Dermis blood vessel endothelial cell (primary cell): ENCODE measurements at regions not wholly inside any gene's neighbourhood (a gene's known extent, or its start where the extent isn't known, plus 50 kb on each side); places are given as distances from the start of the nearest gene placed in this dataset.
"Not testable (repeated sequence)": the region's sequence is repeated elsewhere in the genome, so short reads cannot be mapped to it uniquely, and the experiment has no call there.

Source experiments
- DNase-seq: peaks from one replicate; pipeline ENCODE4 v3.0.0; 2010

DNA sequence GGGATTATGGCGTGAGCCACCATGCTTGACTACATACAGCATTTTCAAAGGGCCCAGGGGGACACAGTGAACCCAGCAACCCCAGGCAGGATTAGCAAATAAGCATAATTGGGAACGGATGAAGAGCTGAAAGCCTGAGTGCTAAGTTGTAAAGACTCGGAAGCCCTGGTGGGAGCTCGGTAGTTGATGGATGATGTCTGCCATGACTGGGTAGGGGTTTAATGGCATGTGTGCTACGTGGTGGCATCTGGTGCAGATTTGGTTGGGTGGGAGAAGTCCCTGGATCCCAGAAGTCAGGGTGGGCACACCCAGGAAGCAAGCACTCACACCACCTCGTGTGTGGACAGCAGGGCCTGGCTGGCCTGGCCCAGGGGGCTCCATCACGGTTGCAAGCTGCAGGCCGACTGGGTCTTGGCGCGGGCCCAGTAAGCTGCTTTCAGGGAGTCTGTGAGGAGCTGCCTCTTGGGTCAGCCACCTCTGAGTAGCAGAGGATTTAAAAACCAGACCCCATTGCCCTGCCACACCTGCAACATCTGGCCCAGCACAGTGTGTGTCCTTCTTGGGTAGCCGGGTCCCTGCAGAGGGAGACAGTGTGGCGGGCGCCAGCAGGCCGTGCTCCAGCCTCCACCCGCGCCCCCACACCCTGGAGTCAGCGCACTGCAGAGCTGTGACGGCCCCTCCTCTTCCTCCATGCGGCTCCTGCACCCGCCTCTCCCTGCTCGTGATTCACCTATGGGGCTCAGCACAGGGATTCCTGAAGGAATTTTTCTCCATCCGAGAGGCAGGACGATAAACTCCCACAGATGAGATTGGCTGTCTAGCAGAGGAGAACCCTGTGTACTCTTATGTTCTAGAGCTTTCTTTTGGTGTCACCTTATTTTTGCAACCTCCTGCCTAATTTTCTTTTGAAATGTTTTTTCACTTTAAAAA is 159.2 kb downstream of the LAT start:
- not testable (repeated sequence) for DNase-seq

DNA sequence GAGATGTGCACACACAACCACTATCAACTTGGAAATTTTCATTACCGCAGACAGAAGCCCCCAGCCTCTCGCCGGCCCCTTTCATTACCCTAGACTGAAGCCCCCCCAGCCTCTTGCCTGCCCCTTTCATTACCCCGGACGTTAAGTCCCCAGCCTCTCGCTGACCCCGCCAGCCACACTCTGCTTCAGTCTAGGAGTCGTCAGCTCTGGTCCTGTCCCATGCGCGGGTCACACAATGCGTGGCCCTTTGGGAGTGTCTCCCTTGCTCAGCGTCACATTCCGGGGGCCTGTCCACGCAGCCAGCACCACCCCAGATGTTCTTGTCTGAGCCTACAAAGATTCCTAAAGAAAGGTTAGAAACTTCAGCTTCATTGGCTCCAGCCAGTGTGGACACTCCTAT is 157.7 kb downstream of the LAT start:
- not testable (repeated sequence) for DNase-seq

DNA sequence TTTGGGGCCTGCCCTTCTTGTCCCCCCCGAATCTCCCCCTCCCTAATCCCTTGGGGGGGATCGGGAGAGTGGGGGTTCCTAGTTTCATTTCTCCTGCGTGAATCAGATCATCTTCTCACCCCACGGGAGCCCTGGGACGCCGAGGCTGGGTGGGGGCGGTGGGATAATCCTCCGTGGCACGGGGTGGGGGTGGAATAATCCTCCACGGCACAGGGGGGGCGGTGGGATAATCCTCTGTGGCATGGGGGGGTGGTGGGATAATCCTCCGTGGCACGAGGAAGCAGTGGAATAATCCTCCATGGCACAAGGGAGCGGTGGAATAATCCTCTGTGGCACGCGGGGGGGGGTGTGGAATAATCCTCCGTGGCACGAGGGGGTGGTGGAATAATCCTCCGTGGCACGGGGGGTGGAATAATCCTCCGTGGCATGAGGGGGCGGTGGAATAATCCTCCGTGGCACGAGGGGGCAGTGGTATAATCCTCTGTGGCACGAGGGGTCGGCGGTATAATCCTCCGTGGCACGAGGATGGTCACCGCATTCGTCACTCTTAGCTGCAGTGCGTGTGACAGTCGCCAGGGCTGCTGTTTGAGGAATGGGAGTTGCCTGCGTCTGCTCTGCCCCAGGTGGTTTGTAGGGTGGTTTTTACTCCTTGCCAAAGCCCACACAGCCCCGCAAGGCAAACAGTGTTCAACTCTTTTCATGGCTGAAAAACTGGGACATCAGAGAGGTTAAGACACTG is 156.9 kb downstream of the LAT start:
- no peak for DNase-seq

DNA sequence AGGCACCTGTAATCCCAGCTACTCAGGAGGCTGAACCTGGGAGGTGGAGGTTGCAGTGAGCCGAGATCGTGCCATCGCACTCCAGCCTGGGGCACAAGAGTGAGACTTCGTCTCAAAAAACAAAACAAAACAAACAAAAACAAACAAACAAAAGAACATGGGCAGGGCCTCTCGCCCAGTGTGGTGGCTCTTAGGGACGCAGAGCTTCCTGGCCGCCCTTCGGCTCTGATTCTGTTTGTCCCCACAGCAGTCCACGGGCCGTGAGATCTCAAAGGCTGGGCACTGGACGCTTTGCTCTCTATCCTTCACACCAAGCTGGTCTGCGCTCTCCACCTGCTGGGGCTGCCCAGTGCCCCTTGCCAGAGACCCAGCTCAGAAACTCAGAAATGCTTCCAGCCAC is 156.3 kb downstream of the LAT start:
- not testable (repeated sequence) for DNase-seq

DNA sequence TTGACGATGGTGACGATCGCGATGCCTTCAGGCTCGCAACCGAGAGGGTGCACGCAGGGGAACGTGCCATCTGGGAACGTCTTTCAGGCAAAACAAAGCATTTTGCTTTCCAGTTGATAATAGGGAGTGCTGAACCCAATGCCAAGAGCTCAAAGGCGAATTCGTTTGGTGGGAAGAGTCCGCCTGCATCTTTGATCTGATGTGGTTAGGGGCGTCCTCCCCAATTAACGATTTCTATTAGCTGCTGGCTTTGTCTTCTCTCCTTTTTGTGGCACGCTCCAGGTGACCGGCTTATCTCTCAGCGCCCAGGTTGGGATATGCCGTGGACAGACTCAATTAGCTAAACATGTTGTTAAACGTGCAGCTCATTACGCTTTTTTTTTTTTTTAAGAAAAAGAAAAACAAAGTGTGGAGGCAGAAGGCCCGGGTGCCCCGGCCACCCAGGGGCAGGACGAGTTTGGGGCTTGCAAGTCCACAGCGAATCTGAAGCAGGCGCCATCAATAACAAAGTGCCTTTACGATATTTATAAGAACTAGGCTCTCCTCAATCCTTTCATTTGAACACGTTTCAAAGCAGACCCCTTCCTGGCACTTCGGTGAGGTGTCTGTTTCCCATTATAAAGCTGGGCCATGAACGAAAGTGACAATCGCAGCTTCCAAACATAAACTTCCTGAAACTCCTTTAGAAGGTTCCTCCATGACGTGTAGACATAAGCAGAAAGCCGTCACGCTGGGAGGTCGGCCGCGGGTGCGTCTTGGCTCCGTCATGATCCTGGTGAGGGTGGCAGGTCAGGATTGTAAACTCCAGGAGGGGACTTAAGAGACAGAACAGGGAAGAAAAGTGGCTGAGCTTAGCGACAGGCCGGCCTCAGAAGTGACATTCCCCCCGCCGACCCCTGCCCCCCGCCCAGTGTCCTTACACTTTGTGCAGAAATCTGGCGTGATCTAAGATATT is 155.3 kb downstream of the LAT start:
- DNase-seq = not testable (repeated sequence)

DNA sequence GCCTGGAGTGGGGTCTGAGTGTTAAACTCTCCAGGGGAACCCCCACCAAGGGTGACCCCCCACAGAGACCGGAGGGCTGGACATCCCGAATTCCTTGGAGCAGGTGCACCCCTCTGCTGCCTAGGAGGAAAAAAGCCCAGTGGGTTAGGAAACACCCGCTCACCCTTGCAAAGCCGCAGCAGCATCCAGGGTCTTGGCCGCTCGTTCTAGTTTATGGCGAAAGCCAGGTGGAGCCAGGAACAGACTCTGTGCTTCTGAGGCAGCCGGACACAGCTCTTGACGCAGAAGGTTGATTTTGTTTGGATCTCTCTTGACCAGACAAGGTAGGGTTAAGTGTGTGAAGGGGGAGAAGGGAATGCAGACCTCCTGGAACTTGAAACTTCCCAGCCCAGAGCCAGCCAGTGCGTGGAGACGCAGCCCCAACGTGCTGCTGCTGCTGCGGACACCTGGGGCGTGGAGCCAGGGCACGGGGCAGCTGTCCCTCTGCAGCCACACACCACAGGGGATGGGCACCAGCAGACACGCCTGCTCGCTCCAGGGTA is 154.5 kb downstream of the LAT start:
- DNase-seq = no peak

DNA sequence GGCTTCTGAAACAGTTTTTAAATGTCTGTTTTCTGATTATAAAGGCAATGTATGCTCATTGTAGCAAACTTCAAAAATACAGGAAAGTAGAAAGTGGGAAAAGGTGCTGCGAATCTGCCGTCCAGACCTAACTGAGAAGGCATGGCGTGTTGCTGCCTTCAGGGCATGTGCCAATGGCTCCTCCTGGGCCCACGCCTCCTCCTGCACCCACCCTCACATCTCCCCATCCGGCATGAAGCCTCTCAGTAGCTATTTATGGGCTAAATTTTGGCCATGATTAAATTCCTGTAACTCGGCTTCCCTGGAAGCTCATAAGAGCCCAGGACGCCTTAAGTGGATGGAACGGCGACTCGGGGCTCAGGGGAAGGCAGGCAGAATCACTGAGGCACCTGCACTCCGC is 153.8 kb downstream of the LAT start:
- DNase-seq = not testable (repeated sequence)

DNA sequence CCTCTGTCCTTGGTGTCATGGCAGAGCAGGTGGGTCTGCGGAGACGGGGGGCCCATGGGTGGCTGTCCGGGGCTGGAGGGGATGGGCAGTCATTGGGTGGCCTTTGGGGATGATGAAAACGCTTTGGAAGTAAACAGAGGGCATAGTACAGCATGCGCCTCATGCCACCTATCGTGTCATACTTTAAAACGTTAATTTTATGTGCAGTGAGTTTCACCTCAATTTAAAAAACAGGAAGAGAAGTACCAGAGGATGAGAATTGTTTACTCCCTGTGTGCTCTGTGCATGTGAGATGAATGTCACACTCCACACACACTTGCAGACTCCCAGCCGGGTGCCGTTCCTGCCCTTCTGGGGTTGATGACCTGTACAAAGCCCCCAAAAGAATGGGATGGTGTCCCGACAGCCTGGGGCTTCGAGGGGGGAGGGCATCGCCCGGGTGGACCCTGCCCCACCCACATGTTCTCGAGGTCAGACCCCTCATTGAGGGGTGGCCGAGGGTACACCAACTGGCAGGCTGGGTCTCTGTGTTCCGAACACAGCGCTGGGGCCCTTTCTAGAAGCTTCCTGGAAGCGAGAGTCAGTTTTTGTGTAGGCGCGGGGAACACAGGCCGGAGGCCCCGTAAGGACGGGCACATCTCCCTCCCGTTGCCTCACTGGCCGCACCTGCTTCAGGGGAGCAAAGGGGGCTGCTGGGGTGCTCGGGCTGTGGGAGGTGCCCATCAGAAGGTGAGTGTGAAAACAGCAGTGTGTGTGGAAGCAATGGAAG is 153.2 kb downstream of the LAT start:
- DNase-seq = not testable (repeated sequence)

DNA sequence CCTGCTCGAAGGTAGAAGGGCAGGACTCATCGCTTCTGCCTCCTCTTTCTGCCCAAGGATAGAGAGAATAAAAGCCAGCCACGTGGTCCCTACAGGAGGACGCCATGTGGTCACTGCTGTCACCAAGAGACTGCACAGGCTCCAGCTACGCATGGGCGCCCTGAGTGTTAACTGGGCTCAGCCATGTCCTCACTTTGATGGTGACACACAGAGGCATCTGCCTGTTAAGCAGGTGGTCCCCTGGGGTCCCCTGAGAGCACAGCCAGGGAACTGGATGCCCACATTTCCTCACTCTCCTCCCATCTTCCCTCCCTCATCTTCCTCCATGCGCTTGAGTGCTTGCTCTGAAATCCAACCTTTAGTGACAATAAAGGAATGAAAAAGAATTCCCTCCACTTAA is 152.6 kb downstream of the LAT start:
- not testable (repeated sequence) for DNase-seq

DNA sequence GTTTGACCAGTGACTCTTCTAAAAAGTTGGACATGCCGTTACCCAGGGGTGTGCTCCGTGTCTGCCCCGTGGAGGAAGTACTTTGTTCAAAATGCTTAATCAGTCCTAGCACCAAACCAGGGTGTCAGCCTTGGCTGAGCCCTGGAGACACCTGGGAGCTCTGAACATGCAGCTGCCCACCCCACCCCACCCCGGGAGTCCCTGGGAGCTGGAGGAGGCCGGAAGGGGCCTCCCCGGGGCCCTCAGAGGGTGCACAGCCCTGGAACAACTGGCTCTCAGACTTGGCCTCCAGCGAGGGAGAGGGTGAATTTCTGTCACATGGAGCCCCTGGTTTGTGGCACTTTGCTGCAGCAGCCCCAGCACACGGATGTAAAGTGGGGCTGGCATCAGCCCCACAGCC is 152.1 kb downstream of the LAT start:
- not testable (repeated sequence) for DNase-seq

DNA sequence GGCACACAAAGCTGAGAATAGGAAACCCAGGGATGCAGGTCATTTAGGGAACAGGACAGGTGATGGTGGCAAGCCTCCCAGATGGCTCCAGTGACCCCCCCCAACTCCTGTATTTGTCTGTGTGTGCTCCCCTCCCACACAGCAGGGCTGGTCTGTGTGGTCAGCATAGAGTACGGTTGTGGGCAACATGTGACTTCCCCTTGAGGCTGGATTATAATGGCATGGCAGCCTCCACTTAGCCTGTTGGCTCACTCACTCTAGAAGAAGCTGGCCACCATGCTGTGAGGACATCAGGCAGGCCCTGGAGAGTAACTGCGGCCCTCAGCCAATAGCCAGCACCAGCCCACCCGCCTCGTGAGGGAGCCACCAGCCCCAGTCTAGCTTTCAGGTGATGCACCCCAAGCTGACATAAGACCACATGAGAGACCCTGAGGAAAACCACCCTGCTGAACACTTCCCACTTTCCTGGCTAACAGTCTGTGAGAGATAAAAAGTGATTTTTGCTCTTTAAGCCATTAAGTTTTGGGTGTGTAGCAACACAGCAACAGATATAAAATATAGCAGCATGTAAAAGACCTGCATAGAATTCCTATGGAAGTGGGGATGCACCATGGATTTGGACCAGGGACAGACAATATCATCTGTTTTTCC is 151.3 kb downstream of the LAT start:
- DNase-seq = not testable (repeated sequence)

DNA sequence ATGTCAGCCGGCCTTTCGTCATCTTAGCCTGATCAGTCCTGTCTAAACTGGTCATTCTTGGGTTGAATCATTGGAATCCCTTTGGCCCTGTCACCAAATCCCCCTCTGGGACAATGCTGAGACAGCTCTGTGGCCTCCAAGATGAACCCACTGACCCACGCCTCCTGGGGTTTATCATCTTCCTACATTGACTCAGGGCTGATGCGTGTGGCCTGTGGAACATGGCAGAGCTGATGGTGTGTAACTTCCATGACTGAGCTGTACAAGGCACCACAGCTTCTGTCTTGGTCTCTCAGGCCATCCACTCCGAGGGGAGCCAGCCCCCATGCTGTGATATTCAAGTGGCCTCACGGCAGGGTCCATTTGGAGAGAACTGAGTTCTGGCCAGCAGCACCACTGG is 150.2 kb downstream of the LAT start:
- not testable (repeated sequence) for DNase-seq

DNA sequence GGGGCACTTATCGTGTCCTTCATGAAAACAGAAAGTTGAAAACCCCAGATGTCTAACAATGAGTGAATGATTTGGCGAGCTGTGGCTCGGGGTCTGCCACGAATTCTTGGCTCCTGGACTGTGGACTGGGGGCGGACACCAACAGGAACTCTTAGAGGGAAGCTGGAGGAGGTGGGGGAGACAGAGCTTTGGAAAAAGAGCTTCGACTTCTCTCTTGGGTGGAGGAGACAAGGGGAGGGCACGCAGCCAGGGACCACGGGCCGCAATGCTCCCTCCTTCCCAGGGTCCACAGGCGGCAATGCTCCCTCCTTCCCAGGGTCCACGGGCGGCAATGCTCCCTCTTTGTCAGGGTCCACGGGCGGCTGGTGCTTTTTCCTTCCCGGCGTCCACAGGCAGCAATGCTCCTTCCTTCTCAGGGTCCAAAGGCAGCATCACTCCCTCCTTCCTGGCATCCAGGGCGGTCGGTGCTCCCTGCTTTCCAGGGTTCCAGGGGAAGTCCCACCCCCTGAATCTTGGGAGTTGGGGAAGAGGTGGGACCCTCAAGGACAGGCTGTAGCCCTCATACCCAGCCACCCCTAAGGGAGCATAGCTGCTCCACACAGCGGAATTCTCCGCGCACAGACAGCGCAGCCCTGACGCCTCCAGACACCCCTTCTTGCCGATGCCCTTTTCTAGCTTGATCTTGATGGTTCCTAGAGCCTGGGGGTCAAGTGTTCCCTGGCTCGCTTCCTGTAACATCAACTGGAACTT is 149.0 kb downstream of the LAT start:
- DNase-seq = not testable (repeated sequence)

DNA sequence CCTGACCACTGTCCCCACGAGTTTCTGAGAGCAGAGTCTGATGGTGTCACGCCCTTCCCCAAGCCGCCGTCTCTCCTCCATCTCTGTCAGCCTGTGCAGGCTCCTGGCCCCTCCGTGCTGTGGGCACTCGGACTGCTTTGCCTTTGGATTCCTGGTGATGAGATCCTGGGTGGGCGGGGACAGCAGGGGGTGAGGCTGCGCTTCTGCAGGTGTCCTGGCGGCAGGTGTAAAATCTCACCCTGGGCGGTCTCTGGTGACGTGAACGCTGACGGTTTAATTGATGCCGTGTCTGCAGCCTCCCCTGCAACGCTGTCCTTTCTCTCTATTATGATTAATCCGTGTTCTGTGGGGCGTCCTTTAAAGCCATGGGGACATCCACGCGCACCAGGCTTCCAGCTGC is 148.0 kb downstream of the LAT start:
- not testable (repeated sequence) for DNase-seq

DNA sequence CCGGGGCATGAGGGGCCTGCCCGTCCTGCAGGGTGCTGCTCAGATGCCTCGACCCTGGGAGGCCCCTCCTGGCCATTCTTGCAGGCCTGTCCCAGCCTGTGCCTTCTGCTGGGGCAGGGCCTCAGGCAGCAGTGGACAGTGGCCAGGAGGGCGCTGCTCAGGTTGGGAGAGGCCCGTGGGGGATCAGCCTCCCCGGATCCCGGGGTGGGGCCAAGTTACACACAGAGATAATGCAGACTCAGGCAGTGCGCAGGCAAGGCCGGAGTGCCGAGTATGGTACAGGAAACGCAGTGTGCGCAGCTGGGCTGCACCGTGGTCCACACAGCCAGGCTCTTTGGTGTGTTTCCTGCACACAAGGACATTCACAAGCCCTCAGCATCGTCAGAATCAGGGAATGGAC is 147.6 kb downstream of the LAT start:
- not testable (repeated sequence) for DNase-seq

DNA sequence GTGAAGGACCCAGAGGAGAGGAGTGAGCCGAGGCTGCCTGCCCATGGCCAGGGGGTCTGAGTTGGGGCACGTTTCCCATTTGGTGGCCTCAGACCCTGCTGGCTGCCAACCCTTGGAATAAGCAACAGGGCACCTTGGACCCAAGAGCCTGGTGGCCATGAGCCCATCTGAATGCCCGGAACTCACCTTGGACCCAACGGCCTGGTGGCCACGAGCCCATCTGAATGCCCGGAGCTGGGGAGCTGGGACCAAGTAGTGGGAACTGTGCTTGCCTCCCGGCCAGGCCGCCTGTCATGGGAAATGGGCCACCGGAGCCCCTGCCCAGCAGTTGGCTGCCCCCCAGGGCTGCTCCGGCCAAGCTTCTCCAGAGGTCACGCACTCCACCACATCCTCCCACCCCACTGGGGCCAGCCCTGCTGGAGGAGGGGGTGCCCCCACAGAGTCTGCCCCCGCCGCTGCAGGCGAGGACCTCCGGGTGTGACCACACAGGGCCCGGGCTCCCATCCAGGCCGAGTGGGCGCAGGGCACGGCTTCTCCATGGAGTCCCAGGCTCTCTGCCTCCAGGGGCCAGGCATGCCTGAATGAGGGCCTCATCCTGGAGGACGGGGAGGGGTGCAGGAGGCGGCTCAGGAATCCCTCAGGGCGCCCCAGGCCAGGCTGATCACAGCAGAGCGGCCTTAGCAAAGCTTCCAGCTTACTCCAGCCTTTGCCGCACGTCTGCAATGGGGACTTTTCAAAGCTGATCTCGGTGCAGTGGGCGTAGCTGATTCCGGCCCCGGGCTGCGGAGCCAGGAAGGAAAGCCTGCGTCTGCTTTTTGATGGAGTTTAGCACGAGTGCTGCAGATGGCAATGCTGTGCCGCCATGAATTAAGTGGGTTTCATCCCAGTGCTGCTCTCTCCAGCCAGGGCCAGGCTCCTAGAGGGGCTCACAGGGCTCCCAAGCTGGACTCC is 146.3 kb downstream of the LAT start:
- DNase-seq = peak; percentile 19

DNA sequence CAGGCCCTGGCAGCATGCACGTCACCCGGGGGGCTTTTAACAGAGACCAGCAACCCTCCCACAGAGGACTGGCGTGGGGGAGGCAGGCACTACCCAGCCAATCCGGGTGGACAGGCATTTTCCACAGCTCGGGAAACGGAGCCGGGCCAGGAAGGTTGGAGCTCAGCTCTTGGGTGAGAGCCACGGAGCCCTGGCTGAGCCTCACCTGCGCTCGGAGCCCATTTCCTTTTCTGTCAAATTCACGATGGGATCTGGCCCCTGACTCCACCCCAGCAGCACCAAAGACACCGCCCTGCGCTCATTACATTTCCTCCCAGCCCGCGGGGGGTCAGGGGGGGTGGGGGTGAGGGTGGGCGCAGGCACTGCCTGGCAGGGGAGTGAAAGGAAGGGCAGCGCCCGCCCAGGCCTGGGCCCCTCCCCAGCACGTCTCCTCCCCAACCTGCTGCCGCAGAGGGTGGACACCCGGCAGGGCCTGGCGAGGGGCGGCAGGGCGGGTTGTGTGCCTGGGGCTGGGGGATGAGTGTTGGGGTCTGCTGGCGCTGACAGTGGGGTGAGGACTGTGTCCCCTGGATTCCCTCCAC is 145.4 kb downstream of the LAT start:
- not testable (repeated sequence) for DNase-seq

DNA sequence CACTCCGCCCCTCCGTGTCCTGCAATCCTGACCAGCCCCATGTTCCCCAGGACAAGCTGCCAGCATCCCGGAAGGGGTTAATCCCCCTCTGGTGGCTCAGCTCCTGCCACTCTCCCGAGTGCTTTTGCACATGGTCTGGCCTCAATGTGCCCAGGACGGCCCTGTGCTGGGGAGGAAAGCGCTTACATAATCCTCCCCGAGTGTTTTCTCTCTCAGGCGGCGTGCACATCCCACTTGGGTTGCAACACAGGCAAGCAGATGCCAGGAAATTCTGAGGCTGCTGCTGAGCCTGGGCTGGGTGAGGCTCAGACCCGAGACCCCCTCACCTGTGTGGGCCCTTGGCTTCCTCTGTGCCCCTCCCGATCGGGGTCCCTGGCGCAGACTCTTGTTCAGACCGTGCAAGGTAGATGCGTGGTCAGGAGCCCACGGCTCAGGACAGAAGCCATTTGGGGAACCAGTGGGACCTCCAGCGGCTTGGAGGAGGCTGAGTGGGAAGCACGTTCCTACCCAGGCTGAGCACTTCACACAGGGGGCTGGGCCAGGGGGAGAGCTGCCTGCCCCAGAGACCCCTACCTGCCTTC is 144.7 kb downstream of the LAT start:
- DNase-seq = not testable (repeated sequence)
